Vagina (tissue), 2 donors: ENCODE measurements at regions not wholly inside any gene's neighbourhood (a gene's known extent, or its start where the extent isn't known, plus 50 kb on each side); places are given as distances from the start of the nearest gene placed in this dataset.

ENCODE experiments used
- CTCF ChIP-seq, 3 experiments: fragments of 450-650 bp in 2 of 3; fragments of 200-600 bp in 1 of 3; sonication (generic) in 1 of 3; IDR thresholded peaks; one replicate each; pipeline ENCODE4 v1.5.1; 2017 to 2019; ENCODE audit warnings: antibody characterized with exemption in 3 of 3, mild to moderate bottlenecking in 2 of 3, moderate library complexity in 2 of 3
- POLR2A ChIP-seq, 2 donors: fragments of 450-650 bp; IDR thresholded peaks; one replicate each; pipeline ENCODE4 v1.6.1; 2017; ENCODE audit warnings: antibody characterized with exemption in 2 of 2, mild to moderate bottlenecking in 2 of 2, moderate library complexity in 2 of 2
- POLR2AphosphoS5 ChIP-seq, 2 donors: sonication (generic); formaldehyde crosslinking; IDR thresholded peaks; one replicate each; pipeline ENCODE4 v1.9.0; 2017; ENCODE audit warnings: antibody characterized with exemption in 2 of 2, mild to moderate bottlenecking in 2 of 2, low read depth in 1 of 2; ENCODE audit not compliant: insufficient read depth in 1 of 2

GRCh38 chr16:17949141-17949981 is 387.2 kb downstream of the NPIPA8 start:
- TF ChIP-seq CTCF (IDR thresholded peaks at IDR 0.05), result no peak
- TF ChIP-seq POLR2A (IDR thresholded peaks at IDR 0.05), result no peak
- no peak for TF ChIP-seq POLR2AphosphoS5 (IDR thresholded peaks at IDR 0.05; ENCODE audit: insufficient read depth in 1 of 2, low read depth in 1 of 2)
